NT2/D1 (cell line): ENCODE measurements at regions not wholly inside any gene's neighbourhood (a gene's known extent, or its start where the extent isn't known, plus 50 kb on each side); places are given as distances from the start of the nearest gene placed in this dataset.

Experiments used
- DNase-seq: peaks from one replicate; pipeline ENCODE4 v3.0.0-alpha.2; 2011; ENCODE audit warnings: low read depth, low spot score
- H3K27me3 ChIP-seq: 2 replicates; pipeline ENCODE4 v1.6.0; 2011; ENCODE audit warnings: mild to moderate bottlenecking; ENCODE audit not compliant: insufficient read length, insufficient read depth
- H3K36me3 ChIP-seq: 2 replicates; pipeline ENCODE4 v1.6.1; 2011; ENCODE audit warnings: mild to moderate bottlenecking, low read length, mixed read lengths; ENCODE audit not compliant: insufficient read depth, insufficient read length
- H3K4me1 ChIP-seq: 2 replicates; pipeline ENCODE4 v1.5.1; 2011; ENCODE audit not compliant: insufficient read depth, insufficient read length
- H3K4me3 ChIP-seq: 2 replicates; pipeline ENCODE4 v1.5.1; 2011; ENCODE audit warnings: low read depth; ENCODE audit not compliant: insufficient read length
- H3K9ac ChIP-seq: 2 replicates; pipeline ENCODE4 v1.6.0; 2011; ENCODE audit warnings: low read depth; ENCODE audit not compliant: insufficient read length
- H3K9me3 ChIP-seq: 2 replicates; pipeline ENCODE4 v1.5.1; 2011; ENCODE audit warnings: mild to moderate bottlenecking, low read length; ENCODE audit not compliant: insufficient read depth
- SUZ12 ChIP-seq: IDR thresholded peaks from 2 replicates; pipeline ENCODE4 v1.6.1; 2011; ENCODE audit not compliant: insufficient read length, insufficient read depth; ENCODE audit errors: extremely low read depth
- YY1 ChIP-seq: IDR thresholded peaks from 2 replicates; pipeline ENCODE4 v1.6.1; 2011; ENCODE audit not compliant: insufficient read length, insufficient read depth
- ZNF274 ChIP-seq: IDR thresholded peaks from 2 replicates; pipeline ENCODE4 v1.6.1; 2011; ENCODE audit warnings: mild to moderate bottlenecking, low read depth, low read length

DNA sequence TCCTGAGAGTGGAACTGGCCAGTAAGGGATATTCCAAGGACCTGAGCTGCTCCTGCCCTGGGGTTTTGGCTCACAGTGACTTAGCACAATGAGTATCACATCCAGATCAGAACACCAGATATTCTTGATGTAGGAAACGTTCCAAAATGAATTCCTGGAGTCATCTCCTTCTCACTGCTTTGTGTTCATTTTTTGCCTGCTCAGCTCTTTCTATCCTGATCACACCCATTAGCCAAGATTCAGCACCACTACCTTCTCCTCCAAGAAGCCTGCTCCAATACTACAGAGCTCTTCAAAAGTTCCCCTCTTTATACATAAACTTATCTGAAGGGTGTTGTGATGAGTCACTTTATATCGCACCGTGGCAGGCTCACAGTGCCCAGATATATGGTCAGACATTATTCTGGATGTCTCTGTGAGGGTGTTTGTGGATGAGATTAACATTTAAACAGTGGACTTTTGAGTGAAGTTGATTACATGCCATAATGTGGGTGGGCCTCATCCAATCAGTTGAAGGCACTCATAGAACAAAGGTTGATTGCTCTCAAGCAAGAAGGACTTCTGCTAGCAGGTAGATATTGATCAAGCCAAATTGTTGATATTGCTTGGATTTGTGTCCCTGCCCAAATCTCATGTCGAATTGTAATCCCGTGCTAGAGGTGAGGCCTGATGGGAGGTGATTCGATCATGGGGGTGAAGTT is 1155.2 kb upstream of the AUTS2 start:
- DNase-seq: no peak
- H3K27me3 ChIP-seq: no peaks in the 10 kb centered on the region
- no peaks in the 10 kb centered on the region for H3K9me3 ChIP-seq
- no peaks in the 10 kb centered on the region for H3K4me1 ChIP-seq
- TF ChIP-seq ZNF274 (no peak), YY1 (no peak), SUZ12 (no peak)
- H3K9ac ChIP-seq: no peak overlapping the region
- H3K4me3 ChIP-seq: no peak overlapping the region
- H3K36me3 ChIP-seq: no peaks in the 10 kb centered on the region

DNA sequence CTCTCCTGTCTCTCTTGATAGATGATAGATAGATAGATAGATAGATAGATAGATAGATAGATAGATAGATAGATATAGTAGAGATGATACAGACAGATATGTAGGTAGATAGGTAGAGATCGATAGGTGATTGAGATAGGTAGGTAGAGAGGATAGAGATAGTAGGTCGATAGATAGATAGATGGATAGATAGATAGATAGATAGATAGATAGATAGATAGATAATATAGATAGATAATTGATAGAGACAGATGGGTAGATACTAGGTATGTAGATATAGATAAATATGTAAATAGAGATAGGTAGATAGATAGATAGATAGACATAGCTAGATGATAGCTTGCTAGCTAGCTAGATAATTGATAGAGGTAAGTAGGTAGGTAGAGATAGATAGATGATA is 1154.2 kb upstream of the AUTS2 start:
- Histone ChIP-seq H3K9me3 (no peaks in the 10 kb centered on the region), H3K36me3 (no peaks in the 10 kb centered on the region), H3K4me1 (no peaks in the 10 kb centered on the region), H3K9ac (no peak overlapping the region), H3K27me3 (no peaks in the 10 kb centered on the region), H3K4me3 (no peak overlapping the region)
- no peak for DNase-seq
- TF ChIP-seq ZNF274: no peak
- no peak for TF ChIP-seq YY1
- no peak for TF ChIP-seq SUZ12

DNA sequence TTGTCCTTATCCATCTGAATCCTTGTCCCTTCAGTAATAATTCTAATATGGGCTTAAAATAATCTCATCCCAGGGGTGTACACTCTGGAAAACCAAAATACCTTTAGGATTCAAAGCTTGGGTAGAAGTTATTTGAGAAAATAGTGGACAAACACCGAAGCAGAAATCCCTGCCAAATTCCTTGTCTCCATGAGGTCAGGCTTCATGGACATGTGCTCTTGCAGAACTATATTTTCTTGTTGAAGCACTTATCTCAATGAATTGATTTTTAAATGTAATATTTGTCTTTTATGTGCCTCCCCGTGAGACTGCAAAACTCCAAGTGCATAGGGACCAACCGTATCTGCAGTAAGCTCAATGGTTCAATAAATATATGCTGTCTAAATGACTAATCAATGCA is 1153.3 kb upstream of the AUTS2 start:
- Histone ChIP-seq H3K4me1 (no peaks in the 10 kb centered on the region), H3K4me3 (no peak overlapping the region), H3K9me3 (no peaks in the 10 kb centered on the region), H3K36me3 (no peaks in the 10 kb centered on the region), H3K27me3 (no peaks in the 10 kb centered on the region), H3K9ac (no peak overlapping the region)
- no peak for TF ChIP-seq SUZ12
- TF ChIP-seq ZNF274: no peak
- no peak for TF ChIP-seq YY1
- no peak for DNase-seq

DNA sequence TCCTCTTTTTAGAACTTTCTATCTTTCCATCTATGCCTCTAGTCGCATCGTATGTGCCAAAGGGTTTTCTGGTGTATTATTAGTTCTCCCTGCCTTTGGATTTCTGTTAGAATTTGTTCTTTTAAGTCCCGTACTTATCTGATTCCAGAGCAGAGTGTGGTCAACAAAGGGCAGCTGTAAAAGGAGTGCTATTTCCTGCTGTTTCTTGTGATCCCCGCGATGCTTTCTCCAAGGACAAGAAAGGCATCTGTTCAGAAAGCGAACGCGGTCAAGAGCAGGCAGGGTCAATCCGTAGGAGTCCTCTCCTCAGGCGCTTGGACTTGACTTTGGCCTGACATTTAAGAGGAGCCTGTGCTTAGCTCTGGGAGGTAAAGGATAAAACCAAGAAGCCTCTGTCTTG is 1152.1 kb upstream of the AUTS2 start:
- TF ChIP-seq ZNF274 (no peak), YY1 (no peak), SUZ12 (no peak)
- Histone ChIP-seq H3K9ac (no peak overlapping the region), H3K36me3 (no peaks in the 10 kb centered on the region), H3K4me1 (no peaks in the 10 kb centered on the region), H3K9me3 (no peaks in the 10 kb centered on the region), H3K27me3 (no peaks in the 10 kb centered on the region), H3K4me3 (no peak overlapping the region)
- no peak for DNase-seq

DNA sequence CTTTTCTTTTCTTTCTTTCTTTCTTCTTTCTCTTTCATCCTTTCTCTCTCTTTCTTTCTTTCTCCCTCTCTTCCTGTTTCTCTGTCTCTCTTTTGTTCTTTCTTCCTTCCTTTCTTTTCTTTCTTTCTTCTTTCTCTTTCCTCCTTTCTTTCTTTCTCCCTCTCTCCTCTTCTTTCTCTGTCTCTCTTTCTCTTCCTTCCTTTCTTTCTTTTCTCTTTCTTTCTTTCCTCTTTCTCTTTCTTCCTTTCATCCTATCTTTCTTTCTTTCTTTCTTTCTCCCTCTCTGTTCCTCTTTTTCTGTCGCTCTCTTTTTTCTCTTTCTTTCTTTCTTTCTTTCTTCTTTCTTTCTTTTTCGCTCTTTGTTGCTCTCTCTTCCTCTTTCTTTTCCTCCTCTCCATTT is 1149.2 kb upstream of the AUTS2 start:
- DNase-seq: no peak
- Histone ChIP-seq H3K36me3 (no peaks in the 10 kb centered on the region), H3K4me3 (no peak overlapping the region), H3K4me1 (no peaks in the 10 kb centered on the region), H3K9me3 (no peaks in the 10 kb centered on the region), H3K9ac (no peak overlapping the region), H3K27me3 (no peaks in the 10 kb centered on the region)
- TF ChIP-seq ZNF274: no peak
- TF ChIP-seq SUZ12: no peak
- TF ChIP-seq YY1: no peak

DNA sequence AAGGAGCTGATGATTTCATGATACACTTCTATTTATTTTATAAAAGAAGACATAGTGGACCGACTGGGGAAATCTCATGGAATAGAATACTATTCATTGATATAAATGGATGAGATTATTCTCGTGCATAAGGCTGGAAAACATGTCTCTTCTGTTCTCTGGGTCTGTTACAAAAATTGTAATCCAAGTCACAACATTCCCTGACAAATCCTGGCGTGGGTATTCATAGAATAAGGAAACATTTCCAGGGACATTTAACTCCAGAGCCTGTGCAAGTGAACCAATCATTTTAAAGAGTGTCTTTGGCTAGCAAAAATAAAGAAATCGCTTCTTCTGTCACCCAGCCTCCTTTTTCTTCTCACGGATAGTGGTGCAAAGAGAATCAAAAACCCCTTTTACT is 1148.5 kb upstream of the AUTS2 start:
- Histone ChIP-seq H3K27me3 (no peaks in the 10 kb centered on the region), H3K9ac (no peak overlapping the region), H3K4me3 (no peak overlapping the region), H3K36me3 (no peaks in the 10 kb centered on the region), H3K9me3 (no peaks in the 10 kb centered on the region), H3K4me1 (no peaks in the 10 kb centered on the region)
- DNase-seq: no peak
- TF ChIP-seq YY1: no peak
- TF ChIP-seq SUZ12: no peak
- no peak for TF ChIP-seq ZNF274

DNA sequence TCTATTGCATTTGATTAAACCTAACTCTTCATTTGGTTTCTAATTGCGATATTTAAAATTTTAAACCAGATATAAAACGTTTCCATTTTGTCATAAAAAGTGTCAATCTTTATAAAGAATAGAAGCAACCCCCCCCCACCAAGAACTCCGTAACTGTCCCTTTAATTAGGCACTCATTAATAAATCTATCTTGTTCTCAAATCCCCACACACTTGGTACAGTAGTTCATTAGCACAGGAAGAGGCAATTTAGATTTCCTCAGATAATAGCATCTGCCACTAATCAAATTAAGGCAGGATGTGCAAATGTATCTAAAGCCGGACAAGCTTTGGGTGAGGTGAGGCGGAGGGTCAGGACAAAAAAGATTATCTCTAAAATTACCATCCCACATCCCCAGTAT is 1143.3 kb upstream of the AUTS2 start:
- no peak overlapping the region for H3K4me3 ChIP-seq
- no peaks in the 10 kb centered on the region for H3K4me1 ChIP-seq
- H3K9me3 ChIP-seq: peaks cover 4% of the 10 kb centered on the region; the same call in 1 of the 2 replicates
- TF ChIP-seq YY1 (no peak), ZNF274 (no peak), SUZ12 (no peak)
- H3K9ac ChIP-seq: no peak overlapping the region
- no peak for DNase-seq
- no peaks in the 10 kb centered on the region for H3K27me3 ChIP-seq
- no peaks in the 10 kb centered on the region for H3K36me3 ChIP-seq
